NB4 (cell line): ENCODE measurements at regions not wholly inside any gene's neighbourhood (a gene's known extent, or its start where the extent isn't known, plus 50 kb on each side); places are given as distances from the start of the nearest gene placed in this dataset.

Experiments used
- CTCF ChIP-seq: IDR thresholded peaks from one replicate; pipeline ENCODE4 v1.5.1; 2012; ENCODE audit warnings: low read depth, low read length
- POLR2A ChIP-seq: IDR thresholded peaks from 2 replicates; pipeline ENCODE4 v1.6.1; 2011; ENCODE audit warnings: mild to moderate bottlenecking; ENCODE audit not compliant: insufficient read length; ENCODE audit errors: extremely low read depth

DNA sequence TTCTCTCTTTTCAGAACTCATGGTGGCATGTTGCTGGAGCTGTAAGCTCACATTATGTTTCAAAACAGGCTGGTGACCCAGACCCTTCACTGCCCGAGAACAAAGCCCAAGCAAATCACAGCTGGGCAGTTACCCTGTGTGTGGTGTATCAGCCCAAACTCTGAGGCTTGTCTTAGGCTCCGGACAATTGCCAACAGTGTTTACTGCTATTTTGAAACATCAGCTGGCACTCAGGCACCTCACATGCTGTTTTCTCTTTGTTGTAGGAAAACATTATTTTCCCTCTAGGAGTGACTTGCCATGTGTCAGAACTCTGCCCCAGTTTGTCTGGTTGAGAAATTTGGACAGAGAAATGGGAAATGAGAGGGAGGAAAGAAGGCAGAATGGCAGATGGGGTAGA, 237.6 kb upstream of the APCDD1 start:
- no peak for TF ChIP-seq CTCF
- TF ChIP-seq POLR2A, result no peak
